Inflammatory macrophage treated with lipopolysaccharide for 4 hours (primary cell): ENCODE measurements at regions not wholly inside any gene's neighbourhood (a gene's known extent, or its start where the extent isn't known, plus 50 kb on each side); places are given as distances from the start of the nearest gene placed in this dataset.

Experiments
- DNase-seq: peaks from one replicate; pipeline ENCODE4 v3.0.0-alpha.2; 2020

GRCh38 chr9:97747201-97747965 is 50.2 kb upstream of the XPA start:
- no peak for DNase-seq

DNA sequence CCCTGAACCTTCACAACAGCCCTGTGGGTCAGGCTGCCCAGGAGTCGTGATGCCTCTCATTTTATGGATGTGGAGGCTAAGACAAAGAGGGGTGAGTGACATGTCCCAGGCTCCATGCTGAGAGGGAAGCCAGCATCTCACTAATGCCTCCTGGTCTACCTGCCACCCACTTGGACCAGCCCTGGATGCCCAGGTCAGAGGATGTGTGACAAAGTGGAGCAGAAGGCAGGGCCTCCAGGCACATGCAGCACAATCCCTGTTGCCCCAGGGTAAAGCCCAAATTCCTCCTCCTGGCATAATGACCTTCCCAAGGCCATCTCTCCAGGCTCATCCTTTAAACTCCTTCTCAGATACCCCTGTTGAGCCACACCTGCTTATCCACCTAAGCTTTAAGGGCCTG is 51.4 kb upstream of the XPA start:
- DNase-seq: no peak

DNA sequence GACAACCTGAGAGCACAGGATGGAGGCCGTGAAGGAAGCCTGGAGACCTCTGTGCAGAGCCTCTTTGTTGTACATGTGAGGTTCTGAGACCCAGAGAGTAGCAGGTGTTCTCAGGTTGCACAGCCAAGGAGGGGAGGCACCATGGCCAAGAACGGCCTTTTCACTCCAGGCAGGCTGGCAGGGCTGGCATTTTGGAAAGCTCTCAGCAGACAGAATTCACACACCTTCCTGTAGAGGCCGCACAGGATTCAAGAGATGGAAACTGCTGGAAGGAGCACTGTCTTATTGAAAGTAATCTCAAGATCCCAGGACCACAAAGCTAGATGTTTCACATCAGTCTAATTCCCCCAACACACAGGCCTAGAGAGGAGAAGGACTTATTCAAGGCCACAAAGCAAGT is 52.8 kb upstream of the XPA start:
- DNase-seq: no peak

DNA sequence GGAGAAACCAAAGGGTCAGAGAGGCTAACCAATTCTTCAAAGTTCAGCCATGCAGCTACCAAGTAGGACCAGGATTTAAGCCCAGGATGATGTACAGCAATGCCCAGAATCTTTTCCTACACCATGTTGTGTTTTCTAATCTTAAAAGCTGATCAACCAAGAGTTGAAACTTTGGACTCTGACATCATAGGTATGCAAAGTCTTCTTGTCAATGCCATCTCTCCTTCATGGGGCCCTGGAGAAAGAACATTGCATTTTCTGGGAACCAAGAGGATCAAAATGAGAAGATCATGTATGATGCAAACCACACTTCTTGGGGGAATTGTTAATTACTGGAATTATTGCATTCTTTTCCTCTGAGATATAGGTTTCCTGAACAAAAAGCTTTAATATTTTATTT is 54.4 kb upstream of the XPA start:
- DNase-seq: no peak

- no peak for DNase-seq
These were observed 55.1 kb upstream of the XPA start for GRCh38 chr9:97752274-97752673.

GRCh38 chr9:97753364-97753763 is 56.2 kb upstream of the XPA start:
- no peak for DNase-seq

DNA sequence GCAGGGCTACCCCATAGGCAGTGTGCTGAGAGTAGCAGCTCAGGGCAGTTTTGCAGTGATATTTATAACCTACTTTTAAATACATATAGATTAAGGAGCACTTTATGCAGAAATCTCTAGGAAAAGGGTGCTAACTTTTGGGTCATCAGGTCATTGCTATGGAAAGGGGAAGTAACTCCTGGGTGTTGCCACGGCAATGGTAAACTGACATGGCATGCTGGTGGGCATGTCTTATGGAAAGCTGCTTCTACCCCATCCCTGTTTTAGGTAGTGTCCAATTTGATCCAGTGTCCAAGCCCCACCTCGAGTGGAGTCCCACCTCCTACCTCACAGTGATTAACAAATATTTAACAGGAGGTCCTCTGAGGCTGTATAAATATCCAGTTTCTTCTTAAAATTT is 56.8 kb upstream of the XPA start:
- DNase-seq: peak; percentile 1

DNA sequence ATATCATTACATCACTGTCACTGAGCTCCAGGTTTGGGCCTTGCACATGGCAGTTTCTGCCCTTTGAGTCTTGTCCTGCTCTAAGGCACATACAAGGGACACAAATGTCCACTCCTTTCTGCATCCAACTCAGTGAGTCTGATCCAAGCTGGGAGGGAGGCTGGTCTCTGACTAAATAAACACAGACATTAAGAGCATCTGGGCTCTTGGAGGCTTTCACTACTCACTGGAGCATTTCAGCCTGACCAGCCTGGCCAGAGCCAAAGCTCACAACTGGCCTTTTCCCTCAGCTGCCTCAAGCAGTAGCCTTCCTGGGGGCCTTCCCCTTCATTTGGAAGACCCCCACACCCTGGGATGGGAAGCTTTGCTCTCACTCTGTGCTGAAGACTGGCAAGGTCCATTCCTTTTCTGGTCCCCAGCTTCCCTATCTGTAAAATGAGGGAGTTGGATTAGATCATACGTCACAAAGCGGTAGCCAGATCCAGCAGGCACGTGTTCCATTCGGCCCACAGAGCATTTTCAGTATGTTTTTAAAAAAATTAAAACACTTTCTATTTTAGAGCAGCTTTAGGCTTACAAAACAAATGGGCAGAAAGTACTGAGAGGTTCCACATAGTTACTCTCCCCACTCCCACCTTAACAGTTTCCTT is 58.6 kb upstream of the XPA start:
- no peak for DNase-seq

- DNase-seq: no peak
These were observed 59.9 kb upstream of the XPA start for GRCh38 chr9:97756991-97757390.

- no peak for DNase-seq
These were observed 61.3 kb upstream of the XPA start for GRCh38 chr9:97758334-97758916.

DNA sequence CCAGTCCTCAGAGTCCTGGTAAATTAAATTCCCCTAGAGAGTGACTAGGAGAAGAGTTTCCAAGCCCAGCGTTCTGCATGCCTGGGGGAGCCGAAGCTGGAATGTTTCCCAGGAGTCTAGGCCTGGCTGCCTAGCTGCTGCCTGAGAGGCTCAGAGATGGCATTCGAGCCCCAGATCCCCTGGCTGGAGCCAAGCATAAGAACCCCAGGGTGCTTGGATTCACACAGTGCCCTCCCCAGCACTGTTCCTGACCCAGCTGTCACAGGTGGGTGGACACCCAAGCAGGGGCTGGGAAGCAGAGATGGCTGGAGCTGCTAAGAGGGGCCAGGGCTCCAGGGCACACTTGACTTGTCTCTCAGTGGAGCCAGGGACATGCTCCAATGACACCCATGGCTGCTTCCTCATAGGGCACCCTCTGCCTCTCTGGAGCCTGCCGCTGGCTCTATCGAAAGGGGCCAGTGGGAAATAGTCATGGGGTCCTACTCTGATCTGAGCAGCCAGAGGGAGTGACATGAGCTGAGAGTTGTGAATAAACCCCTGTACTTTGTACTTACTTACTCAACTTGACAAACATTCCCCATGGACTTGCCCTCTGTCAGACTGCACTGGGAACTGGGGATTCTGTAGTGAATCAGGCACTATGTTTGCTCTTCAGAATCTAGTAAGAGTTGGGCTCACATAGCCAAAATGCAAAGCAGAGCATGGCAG is 62.6 kb upstream of the XPA start:
- DNase-seq: no peak

GRCh38 chr9:97761056-97761598 is 64.0 kb upstream of the XPA start:
- no peak for DNase-seq

DNA sequence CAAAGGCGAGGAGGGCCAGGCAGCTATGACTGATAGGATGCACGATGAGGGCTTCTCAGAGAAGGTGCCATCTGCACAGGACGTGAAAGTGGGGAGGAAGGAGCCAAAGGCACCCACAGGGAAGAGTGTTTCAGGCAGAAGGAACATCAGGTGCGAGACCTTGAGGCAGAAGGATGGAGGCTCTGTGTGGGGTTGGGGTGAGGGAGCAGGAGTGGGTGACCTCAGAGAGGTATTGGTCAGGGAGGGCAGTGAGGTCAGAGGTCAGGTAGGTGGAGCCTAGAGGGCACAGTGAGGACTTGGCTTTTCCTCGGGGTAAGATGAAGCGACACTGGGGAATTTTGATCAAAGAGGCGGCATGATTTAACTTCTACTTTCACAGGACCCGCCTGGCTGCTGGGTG is 64.7 kb upstream of the XPA start:
- no peak for DNase-seq

- no peak for DNase-seq
These were observed 66.7 kb upstream of the XPA start for GRCh38 chr9:97763874-97764273.

GRCh38 chr9:97766092-97766491 is 69.0 kb upstream of the XPA start:
- no peak for DNase-seq

- no peak for DNase-seq
These were observed 69.5 kb upstream of the XPA start for GRCh38 chr9:97766610-97767009.

GRCh38 chr9:97767891-97768290 is 70.8 kb upstream of the XPA start:
- DNase-seq: no peak

GRCh38 chr9:97768746-97769145 is 71.6 kb upstream of the XPA start:
- DNase-seq: no peak

DNA sequence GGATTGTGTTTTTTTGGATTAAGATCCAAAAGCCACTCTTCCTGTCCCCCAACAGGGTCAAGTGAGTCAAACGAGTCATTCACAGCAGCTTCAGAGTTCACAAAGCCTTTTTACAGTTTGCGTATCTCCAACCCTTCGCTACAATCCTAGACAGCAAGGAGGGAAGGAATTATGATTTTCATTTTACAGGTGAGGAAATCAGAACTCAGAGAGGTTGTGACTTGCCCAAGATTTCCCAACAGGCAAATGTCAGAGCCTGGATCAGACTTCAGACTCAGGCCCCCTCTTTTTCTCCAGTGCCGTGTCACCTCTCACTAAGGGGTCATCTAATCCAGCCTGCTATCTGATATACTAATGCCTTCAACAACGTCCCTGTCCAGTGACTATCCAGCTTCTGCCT is 72.1 kb upstream of the XPA start:
- DNase-seq: no peak

DNA sequence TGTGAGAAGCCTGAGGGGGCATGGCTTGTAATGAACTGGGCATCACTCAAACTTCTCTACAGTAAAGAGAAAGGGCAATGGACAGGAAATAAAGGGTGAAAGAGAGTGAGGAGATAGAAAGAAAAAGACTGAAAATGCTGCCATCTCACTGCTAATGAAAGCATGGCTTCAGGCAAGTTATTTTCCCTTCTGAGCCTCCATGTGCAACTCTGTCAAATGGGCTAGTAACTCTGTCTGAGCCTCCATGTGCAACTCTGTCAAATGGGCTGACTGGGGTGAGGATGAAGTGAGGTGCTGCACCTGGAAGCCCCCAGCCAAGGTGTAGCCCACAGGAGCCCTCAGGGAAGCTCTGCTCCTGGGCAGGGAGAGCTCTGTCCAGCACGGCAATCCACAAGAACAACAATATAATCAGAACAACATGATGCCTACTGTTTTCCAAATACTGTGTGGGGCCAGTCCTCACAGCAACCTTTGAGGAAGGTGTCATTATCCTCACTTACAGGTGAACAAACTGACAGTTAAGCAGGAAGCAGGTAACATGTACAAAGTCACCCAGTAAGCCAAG is 73.8 kb upstream of the XPA start:
- DNase-seq: no peak

GRCh38 chr9:97771641-97772040 is 74.5 kb upstream of the XPA start:
- DNase-seq: no peak

DNA sequence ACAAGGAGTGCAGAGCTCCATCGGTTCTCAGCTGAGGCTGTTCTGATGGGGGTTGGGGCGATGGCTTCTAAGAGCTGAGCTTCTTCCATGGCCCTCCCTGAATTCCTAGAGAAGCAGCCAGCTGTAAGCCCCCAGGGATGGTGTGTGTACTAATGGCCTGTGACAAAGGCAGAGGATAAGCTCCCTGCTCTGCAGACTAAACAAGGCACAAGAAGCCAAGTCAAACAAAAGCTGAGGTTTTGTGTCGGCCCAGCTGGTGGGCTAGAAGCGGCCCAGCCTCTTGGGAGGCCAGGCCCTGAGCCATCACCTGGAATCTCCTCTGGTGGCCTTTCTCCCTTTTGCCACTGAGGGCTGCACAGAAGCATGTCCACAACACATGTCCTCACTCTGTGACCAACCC is 75.0 kb upstream of the XPA start:
- no peak for DNase-seq

- DNase-seq: no peak
These were observed 76.0 kb upstream of the XPA start for GRCh38 chr9:97773091-97773490.
